Activated CD8-positive, alpha-beta memory T cell treated with anti-CD3 and anti-CD28 coated beads for 48 hours (primary cell): ENCODE measurements at regions not wholly inside any gene's neighbourhood (a gene's known extent, or its start where the extent isn't known, plus 50 kb on each side); places are given as distances from the start of the nearest gene placed in this dataset.
"Not testable (repeated sequence)": the region's sequence is repeated elsewhere in the genome, so short reads cannot be mapped to it uniquely, and the experiment has no call there.

ENCODE experiments used
- DNase-seq, 3 experiments: peaks; one replicate each; pipeline ENCODE4 v3.0.0-alpha.2; 2020; ENCODE audit warnings: low read depth in 2 of 3, low spot score in 2 of 3

DNA sequence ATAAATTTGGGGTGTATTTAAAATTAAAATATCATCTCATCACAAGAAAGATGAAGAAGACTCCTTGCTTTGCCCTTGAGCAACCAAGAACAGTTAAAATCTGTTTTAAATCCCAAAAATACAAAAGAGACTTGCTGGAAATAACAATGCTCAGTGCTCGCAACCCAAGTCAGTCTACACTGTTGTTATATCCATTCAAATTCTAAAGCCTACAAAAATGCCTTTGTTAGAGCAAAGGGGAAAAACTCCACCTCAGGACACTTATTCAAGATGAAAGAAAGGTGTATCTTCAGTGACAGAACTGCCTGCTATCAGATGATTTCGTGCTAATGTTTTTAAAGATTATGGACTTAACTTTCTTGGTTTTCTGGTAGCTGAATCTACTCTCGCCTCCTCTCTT, 111.9 kb upstream of the TANK start:
- no peak for DNase-seq

GRCh38 chr2:161049559-161049958, 110.7 kb upstream of the TANK start:
- no peak for DNase-seq

DNA sequence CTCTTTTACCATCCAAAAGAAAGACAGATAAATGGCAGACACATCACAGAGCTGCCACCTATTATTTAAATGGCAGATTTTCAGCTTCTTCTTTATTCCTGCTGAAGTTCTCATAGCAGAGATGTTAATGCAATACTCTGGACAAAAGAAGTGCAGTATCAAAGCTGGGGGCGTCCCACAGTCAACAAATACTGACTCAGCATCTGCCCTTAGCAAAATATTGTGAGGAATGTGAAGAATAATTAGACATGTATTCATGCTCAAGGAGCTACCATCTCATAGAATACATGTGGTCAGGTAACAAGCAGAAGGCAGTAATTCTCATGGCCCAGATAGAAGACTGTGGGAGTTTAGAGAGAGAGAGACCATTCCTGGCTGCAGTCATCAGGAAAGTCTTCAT, 108.0 kb upstream of the TANK start:
- DNase-seq: no peak

DNA sequence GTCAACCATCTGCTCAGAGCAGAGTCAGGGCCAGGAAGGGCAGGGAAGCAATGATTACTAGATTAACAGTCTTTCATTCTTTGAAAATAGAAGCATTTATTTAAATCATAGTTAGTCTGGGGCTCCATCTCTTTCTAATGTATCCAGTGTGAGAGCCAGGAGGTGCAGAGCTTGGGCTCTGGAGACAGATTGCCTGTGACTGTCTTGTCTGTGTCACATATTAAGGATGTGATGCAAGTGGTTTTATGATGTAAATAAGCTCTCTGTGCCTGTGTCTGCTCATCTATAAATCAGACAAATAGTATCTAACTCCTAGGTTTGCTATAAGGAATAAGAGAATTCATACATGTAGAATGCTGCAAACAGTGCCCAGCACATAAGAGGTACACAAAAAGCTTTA, 104.9 kb upstream of the TANK start:
- DNase-seq: no peak

- DNase-seq: no peak
Observed at GRCh38 chr2:161059388-161059787, 100.8 kb upstream of the TANK start.

DNA sequence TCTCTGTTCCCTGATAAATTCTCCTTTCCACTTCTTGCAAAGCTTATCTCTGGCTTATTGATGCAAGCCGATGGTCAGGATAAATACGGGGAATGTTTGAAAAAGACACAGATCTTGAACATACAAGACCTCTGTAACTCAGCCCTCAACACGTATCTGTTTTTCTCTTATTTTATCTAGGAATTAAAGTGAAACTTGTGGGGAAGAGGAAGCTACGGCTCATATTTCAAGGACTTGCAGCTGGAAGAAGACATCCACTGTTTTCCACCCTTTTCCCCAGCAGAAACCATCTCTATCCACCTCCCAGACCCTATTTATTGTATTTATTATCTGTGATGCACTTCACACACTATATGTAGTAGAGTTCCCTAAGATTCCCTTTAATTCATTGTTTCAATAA, 98.4 kb upstream of the TANK start:
- no peak for DNase-seq

- DNase-seq: peak; percentile 3 to 38 (median 17)
Observed at GRCh38 chr2:161063157-161063945, 96.9 kb upstream of the TANK start.

GRCh38 chr2:161063946-161064306, 96.3 kb upstream of the TANK start:
- DNase-seq: no peak

- DNase-seq: no peak
Observed at GRCh38 chr2:161067846-161068350, 92.3 kb upstream of the TANK start.

GRCh38 chr2:161068670-161069069, 91.6 kb upstream of the TANK start:
- no peak for DNase-seq

- no peak for DNase-seq
Observed at GRCh38 chr2:161070693-161071479, 89.3 kb upstream of the TANK start.

GRCh38 chr2:161072436-161072835, 87.8 kb upstream of the TANK start:
- not testable (repeated sequence) for DNase-seq

GRCh38 chr2:161075701-161076100, 84.5 kb upstream of the TANK start:
- no peak for DNase-seq

DNA sequence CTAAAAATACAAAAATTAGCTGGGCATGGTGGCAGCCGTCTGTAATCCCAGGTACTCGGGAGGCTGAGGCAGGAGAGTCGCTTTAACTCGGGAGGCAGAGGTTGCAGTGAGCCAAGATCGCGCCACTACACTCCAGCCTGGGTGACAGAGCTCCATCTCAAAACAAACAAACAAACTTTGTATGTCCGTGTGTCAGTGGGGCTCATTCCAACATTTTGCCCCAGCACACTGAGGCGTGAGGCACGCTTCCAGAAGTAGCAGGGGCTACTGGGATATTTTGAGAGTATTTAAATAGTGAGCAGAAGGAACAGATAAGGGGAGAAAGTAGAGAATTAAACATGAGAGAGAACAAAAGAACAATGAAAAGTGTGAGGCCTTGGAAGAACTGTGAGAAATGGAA, 83.3 kb upstream of the TANK start:
- no peak for DNase-seq

DNA sequence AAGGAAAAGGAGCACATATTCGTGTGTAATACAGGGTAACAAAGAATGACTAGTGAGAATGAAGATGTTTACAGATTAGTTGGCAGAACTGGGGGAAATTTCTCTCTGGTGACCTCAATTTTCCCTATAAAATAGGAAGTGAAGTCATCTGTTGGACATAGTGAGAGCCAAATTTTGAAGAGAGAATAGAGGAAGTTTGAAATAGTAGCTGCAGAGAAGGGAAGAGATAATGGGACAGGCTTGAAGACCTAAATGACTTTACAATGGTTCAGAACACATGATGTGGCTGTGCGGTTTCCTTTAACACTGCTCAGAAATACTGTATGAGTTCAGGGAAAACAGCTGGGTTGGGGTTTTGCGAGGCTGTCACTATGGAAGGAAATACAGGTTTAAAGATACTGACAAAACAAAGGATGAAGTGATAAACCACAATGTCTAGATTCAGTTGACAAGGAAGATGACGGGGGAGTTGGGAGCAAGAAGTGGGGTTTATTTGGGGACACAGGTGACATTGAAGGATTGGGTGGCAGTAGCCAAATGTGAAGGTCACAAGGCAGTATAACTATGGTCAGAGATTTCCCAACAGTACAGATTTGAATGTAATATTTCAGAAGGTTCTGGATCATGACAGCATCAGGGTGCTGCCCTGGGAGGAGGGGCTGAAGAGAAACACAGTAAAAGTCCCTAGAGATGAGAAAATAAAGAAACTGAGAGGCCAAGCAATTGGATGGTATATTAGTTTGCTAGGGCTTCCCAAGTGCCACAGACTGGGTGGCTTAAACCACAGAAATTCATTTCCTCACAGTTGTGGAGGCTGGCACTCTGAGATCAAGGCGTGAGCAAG, 82.6 kb upstream of the TANK start:
- DNase-seq: peak in 2 of 3 experiments; percentile 29 to 45

GRCh38 chr2:161078211-161078539, 82.1 kb upstream of the TANK start:
- DNase-seq: no peak

DNA sequence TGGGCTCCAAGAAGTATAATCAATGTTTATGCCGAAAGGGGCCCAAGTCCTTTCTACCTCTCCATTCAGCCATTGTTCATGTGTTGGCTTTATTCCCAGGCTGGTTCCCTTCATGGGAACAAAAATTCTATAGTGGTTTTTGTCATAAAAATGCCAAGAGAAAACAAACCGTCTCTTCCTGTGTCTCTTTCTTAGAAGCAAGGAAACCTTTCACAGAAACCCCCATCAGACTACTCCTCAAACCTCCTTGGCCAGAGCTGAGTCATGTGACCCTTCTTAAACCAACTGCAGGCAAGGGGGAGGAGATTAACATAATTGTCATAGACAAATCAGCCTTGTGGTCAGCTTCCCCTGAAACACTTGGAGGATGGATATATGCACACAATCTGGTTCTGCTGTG, 75.1 kb upstream of the TANK start:
- no peak for DNase-seq

DNA sequence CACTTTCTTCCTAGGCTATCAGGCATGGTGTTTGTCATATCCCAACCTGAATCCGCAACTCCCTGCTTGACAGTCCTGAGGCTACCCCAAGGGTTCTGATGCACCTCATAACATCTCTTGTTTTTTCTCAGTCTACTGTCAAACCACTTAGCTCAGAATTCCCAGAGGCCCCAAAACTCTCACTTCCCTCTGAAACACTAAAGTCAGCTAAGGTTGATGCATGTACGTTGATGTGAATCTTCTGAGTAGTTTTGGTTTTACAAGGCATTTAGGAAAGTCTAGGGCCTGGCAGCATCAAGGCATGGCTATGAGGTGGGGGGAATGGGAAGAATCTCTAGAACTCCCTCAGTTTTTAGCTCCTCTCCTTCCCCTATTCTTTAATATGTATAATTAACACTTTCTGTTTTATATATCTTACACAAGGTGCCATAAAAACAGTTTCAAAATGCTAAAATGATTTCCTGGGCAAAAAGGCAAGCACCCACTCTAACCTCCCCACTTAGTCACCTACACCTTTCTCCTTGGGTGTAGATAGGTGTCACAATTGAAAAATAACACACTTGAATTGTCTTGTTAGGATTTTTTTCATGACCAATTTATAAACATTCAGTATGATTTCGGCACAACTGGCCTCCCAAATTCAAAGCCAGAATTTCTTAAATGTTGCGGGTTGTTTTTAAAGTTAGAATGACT, 71.4 kb upstream of the TANK start:
- no peak for DNase-seq

GRCh38 chr2:161090411-161090810, 69.8 kb upstream of the TANK start:
- DNase-seq: no peak

- no peak for DNase-seq
Observed at GRCh38 chr2:161095314-161095713, 64.9 kb upstream of the TANK start.

GRCh38 chr2:161096336-161096735, 63.9 kb upstream of the TANK start:
- no peak for DNase-seq
